Suppressor macrophage treated with lipopolysaccharide for 4 hours (primary cell): ENCODE measurements at regions not wholly inside any gene's neighbourhood (a gene's known extent, or its start where the extent isn't known, plus 50 kb on each side); places are given as distances from the start of the nearest gene placed in this dataset.
"Not testable (repeated sequence)": the region's sequence is repeated elsewhere in the genome, so short reads cannot be mapped to it uniquely, and the experiment has no call there.

ENCODE experiments used
- DNase-seq: peaks from one replicate; pipeline ENCODE4 v3.0.0-alpha.2; 2020

DNA sequence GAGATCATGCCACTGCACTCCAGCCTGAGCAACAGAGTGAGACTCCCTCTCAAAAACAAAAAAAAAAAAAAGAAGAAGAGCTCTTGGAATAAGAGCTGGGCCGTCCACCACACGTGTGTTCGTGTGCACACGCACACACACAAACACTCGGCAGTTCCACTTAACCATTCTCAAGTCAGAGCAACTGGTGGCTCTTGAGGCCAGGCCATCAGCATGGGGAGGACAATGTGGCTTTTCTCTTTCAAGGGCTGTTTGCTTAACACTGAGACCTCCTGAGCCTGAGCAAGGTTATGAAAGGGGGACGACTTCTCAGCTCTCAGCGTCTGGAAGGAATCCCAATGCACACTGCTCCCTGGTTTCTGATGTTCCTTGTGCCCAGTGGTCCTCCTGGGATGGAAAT lies 444.9 kb downstream of the SOX9 start:
- no peak for DNase-seq

DNA sequence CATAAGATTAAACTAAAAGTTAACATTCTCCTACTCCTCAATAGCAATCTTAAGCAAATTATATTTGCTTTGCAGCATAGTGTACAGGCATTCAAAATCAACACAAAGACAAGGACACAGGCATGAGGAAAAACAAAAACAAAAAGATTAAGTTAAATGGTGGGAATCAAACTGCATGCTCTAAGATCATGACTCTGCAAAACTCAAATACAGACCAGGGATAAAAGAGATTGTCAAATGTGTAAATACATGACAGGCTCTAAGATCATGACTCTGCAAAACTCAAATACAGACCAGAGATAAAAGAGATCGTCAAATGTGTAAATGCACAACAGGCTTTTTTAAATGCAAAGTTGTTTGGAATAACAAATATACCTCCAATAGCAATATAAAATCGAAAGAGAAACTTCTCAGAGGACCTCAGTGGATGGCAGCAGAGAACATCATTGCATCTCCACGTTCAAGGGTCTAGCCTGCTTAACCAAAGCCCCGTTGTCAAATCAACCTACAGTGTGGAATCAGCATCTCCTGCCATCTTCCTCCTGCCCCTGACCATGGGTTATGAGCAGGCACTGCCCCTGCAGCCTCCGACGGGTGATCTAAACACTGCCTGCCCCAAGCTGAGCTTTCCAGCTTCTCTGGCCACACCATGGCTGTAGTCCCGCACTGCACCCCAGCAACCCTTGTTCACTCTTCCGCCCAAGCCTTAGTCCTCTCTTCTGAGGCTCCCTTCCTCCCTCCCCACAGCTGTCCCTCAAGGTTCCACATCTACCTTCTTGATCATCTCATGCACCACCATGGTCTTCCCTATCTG lies 446.1 kb downstream of the SOX9 start:
- no peak for DNase-seq

DNA sequence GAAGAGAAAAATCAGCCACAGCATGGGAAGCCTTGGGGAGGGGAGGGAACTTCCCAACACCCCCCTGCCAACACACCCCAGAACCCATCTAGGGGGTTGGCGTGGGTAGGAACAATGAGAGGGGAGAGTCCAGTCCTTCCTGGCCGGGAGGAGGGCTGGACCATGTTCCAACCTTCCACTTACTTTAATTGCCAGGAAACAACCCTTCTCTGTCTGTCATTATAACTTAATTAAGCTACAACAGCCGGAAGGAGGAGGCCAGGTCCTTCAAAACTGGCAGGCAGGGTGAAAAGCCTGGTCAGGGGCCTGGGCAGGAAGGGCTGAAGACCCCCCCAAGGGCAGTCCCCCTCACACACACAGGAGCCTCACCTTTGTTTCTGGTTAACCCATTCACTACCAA lies 447.0 kb downstream of the SOX9 start:
- no peak for DNase-seq

DNA sequence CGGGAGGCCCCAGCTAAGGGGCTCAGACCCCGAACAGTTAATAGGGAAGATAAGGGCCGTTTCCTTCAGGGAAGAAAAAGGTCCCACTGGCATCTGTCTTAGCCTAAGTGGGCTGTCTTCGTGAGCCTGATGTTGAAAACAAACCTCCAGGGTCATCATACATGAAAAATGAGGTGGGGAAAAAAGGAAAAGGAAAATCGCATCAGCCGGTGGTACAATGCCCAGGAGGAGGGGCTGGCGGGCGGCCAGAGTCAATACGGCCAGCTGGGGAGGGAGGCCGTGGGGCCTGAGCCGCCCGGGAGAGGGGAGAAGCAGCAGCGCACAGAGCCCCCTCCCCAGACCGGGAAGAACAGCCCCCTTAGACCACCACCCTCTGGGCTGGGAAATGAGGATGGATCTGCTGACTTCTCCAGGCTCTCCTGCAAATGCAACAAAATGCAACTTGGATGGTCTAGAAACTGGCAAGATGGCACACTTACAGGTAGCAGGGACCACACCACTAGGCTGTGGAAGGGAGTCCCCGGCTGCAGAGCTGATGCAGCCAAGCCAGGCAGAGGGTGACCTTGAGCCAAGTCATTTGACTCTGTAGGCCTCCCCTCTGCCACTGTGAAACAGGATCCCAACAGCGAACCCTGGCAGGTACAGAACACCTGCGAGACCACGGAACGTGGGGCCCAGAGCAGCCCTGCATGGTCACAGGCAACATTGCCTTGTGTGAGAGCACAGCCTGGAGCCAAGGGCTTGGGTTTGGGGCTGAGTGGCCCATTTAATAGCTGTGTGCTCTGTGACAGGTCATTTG lies 448.5 kb downstream of the SOX9 start:
- DNase-seq, result no peak

DNA sequence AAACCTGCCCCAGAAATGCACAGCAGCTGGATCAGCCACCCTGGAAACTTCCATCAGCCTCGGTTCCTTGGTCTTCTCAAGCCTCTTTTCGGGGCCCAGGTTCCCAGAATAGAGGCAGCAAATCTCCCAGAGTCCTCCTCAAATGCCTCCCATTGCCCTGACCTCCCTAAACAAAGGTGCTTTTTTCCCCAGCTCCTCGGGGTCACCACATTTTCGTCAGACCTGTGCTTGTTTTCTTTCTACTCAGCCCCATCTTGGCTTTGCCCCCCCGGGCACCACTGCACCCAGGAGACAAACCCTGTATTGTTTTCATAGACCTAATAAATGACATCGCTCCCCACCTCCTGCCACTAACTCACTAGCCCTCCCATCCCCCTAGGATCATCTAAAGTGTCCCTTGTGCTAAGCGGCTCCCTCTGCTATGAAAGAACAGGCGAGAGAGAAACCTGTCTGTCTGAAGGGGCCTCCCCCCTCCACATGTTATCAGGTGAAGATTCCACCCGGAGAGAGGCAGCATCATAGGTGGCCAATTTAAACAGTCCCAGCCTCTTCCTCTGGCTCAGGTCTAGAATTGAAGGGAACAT lies 451.1 kb downstream of the SOX9 start:
- no peak for DNase-seq

DNA sequence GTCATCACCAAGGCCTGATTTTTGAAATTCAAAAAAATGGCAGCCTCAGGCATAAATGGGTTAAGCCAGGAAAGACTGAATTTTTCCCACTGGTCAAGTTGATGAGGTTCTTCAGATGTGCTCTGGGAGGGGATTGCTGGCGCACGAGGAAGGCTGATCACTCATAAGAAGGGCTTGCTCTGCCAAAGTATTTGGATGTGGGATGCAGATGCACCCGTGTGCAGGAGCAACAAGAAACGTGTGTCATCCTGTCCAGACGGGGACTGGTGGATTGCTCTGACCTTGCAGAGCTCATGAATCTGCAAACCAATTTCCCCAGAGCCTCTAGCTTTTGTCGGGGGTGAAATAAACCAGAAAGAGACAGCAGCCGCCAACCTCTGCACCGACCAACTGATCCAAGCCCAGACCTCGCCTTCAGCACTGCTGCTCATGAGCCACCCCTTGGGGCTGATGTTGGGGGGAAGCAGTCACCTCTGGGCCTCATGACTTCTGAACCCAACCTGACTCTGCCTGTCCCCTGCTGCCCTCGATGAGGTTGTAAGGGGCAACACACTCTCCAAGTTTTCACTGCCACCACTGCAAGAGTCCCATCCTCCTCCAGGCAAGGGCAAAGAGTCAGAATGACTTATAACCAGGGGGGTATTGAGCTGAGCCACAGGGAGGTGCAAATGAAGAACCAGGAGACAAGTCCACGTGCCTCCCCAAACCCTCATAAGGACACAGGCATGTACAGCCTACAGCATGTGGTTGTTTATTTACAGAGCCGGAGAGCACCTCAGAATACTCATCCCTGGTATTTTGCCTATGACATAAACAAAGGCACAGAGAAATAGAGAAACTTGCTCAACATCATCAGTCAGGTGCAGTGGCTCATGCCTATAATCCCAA lies 452.0 kb downstream of the SOX9 start:
- no peak for DNase-seq

DNA sequence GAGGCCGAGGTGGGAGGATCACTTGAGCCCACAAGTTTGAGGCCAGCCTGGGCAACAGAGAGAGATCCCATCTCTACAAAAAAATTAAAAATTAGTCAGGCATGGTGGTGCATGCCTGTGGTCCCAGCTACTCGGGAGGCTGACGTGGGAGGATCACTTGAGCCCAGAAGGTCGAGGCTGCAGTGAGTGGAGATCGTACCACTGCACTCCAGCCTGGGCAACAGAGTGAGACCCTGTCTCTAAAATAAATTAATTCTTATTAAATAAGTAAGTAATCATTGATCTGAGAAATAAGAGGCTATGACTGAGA lies 452.6 kb downstream of the SOX9 start:
- not testable (repeated sequence) for DNase-seq

DNA sequence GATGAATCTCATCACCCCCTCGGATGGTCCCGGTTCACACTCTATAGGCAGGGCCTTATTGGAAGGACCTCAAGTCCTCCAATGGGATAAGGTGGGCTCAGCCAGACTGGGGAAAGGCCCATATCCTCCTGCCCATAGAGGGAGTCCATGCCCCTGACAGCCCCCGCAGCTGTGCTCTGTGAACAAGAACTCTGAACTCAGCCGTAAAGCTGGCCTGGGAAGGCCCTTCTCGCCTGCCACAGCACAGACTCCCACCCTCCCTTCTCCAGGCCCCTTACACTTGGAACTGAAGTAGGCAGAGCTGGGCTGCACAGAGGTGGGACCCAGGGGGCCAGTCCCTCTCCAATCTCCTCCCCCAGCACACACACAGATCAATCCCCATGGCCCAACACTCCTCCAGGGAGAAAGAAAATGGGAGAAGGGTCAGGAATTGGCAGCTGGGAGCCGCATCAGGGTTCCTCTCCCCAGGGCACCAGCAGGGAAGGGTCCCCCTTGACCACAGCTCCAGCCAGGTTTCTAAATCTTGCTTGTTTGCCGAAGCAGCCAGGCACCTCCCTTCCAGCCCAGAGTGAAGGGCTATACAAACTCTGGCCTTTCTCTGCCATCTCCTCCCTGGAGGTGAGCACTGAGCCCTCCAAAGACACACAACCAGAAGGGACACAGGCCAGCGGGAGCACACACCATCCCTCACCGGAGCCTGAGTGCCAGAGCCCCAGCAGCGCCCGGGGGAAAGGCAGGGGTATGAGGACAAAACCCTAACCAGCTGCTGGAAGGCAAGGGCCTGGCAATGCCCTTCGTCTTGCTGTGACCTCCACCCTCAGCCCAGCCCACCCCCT lies 454.1 kb downstream of the SOX9 start:
- no peak for DNase-seq

DNA sequence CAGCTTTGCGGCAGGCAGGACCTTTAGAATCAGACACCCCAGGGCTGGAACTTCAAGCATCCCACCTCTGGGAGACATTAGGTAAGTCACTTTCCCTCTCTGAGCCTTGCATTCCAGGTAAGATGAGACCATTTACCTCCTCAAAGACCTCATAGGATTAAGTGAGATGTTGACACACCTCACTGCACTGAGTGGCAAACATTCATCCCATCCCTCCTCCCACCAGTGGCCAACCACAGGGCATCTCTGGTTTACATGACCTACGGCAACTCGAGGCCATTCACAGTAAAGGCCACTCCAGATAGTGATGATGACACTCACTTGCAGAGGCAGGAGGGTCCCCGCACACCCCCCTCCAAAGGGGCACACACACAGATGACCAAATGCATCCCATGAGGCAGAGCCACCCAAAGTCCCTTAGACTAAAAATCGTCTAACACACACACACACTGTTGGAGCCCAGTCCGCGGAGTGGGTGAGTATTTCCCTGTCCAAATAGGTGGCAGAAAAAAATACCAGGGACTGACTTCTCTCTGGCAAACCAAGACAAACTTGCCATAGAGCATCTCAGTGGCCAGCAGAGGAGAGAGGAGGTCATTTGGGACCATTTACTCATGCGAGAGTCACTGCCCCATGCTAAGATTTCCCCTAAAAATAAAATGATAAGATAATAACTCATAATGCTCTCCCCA lies 454.9 kb downstream of the SOX9 start:
- no peak for DNase-seq

DNA sequence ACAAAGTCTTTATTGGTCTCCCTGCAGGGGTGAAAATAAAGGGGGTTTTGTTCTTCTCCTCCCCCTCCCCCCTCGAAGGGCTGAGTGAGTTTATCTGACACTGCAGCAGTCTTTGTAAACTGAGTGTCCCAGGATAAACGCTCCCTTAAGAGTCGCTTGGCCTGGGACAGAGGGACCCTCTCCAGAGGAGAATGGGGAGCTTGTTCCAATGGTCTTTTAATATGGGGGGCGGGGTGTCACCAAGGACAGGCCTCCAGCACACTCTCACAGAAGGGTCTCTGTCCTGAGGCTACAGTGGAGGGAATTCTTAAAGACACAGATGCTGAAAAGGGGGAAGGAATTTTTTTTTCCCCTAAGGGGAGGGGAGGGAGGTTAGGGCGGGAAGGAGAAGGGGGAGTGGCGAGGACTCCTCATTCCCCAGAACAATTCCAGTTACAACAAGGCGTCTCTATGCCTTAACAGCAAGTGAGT lies 455.5 kb downstream of the SOX9 start:
- DNase-seq, result no peak

DNA sequence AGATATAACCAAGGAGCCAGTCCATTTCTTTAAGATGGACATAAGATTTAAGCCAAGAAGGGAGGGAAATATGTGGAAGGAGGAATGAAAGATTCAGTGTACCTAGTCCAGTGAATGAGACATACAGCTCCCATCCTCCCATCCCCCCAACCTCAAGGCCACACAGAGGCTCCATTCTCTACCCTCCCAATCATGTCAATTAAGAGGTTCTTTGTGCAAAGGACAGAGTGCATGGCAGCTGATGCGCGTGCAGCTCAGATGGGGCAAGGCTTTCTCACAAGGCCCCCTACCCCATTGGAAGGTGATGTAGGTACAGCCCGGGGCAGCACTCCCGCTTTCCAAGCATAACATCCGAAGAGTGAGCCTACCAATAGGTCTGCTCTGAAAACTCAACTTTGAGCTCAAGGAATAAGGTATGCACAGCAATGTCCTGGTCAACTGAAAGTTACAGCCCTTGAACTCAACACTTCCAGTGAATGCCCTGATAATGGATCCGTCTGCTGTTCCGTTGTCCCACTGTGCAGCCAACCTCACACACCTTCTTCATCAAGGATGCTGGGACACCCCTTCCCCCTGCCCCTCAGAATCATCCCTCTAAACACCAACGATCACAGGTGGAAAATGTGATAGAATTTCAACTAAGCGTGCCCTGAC lies 458.1 kb downstream of the SOX9 start:
- no peak for DNase-seq

DNA sequence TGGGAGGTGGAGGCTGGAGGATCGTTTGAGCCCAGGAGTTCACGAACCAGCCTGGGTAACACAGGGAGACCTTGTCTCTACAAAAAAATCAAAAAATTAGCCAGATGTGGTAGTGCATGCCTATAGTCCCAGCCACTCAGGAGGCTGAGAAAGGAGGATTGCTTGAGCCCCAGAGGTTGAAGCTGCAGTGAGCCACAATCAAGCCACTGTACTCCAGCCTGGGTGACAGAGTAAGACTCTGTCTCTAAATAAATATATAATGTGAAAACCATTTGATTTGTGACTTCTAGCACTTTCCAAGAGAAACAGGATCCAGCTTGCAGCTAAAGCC lies 459.1 kb downstream of the SOX9 start:
- DNase-seq, result no peak

DNA sequence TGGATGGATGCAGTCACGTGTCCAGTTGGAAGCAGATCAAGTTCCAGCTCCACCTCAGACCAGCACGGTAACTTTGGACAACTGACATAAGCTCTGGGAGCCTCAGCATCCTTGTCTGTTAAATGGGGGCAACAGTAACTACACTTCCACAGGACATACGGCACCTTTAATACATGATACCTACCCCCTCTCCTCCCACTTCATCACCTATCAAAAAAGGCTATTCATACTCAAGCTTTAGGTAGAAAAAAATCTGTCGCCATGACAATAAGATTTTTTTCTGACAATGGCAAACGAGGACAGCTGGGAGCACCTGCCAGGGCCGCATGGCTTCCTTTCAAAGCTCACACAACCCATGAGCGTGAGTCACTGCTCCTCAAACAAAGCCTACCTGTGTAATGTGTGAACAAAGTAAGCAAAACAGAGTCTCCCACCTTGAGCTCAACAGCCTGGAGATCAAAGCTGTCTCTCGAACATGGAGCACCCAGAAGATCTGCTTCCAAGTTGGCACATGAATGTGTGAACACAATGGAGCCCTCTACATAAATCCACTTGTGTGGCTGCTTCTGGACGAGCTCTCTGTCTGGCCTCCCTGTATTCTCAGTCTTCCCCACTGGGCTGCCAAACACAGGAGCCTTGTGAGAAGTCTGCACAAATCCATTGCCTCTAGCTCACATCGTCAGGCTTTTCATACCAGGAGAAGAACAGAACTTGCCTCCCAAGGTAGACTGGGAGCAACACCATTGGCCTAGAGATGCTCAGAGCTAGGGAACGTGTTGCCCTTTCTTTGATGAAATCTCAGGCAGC lies 459.7 kb downstream of the SOX9 start:
- DNase-seq, result no peak

DNA sequence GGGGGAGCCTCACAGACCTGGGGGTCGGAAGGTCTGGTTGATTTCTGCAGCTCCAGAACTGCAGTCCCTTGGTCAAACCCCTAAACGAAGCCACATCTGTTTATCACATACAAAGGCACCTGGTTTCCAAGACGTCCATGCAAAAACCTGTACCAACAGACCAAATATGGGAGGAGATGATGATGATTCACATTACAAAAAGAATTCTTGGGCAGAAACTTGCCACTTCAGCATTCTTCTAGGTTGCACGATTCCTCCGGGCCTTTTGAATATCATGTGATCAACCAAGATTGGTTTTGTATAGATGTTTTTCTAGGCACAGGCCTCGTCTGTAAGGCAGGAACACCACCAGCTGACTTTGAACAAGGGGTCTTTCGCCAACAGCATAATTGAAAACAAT lies 466.3 kb downstream of the SOX9 start:
- DNase-seq, result no peak

DNA sequence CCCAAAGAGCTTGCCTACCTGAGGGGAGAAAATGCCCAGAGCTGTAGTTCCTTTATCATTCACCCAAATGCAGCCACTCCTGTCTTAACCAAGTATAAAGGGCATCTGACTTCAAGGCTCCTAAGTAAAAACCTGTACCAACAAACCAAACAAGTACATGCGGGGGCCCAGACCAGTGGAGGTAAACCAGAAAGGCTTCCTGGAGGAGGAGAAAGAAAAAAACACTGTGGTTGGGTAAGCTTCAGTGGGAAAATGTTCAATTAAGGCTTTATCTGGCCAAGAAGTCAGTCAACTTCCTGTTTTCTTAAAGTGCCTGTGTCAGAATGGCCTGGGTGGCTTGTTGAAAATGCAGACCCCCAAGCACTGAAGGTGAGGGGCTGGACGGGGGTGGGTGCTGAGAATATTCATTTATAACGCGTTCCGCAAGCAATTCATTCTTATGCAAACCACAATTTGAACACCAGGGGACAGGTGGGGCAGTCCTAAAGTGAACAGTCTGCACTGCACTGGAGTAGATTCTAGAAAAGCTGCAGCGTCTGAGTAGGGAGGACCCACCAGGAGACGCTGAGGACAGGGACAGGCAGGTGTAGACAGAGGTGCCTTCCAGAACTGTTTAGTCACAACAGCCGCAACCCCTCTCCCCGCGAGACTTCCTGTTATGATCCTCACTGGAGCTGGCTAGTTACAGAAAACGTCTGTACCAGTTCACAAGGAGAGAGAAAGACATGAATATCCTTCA lies 467.1 kb downstream of the SOX9 start:
- DNase-seq, result no peak

DNA sequence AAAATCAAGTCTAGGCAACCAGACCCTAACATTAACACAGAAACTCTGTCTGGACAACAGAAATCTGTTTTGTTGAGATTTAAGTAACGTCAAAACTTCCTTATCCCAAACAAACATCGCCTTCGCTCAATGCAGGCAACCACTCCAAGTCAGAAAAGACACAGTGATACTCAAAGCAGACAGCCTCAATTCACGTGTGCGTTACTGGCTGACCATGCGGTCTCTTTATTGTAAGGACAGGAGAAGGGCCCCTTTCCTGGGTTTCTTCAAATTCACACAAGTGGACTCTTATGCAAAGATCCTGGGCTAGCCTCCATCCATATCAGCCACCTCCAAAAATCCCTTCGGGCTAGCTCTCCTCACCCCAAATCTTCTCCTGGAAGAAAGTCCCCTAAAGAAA lies 467.7 kb downstream of the SOX9 start:
- DNase-seq, result no peak

DNA sequence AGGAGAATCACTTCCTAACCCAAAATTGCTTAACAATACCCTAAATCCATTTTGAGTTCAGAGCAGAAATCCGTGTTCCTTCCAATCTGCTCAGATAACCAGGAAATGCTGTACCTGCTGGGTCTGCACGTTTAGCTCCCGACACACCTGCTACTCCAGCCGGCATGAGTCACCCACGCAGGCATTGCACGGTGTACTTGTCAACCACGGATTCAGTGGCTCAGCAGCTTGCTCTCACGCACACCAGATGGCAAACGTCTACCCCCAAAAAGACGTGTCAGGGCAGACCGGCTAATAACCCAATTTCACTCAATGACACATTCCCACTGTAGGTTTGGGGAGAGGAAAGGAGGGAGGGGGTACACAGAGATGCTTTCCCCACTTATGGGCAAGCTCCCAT lies 468.1 kb downstream of the SOX9 start:
- no peak for DNase-seq

DNA sequence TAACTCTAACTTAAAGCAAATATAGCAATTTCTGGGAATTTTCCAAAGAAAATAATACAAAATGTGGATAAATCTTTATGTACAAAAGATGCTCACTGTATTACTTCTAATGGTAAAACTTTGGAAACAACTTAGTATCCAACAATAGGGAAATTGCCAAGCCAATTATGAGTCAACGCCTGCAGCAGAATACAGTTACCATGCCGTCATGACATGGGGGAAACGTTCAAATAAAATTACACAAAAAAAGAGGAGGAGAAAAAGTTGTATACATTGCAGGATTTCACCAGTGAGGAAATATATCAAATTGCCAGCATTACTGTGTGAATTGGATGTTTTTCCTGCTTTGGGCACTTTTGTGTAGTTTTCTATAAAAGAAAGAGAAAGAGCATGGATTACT lies 469.6 kb downstream of the SOX9 start:
- DNase-seq, result no peak

DNA sequence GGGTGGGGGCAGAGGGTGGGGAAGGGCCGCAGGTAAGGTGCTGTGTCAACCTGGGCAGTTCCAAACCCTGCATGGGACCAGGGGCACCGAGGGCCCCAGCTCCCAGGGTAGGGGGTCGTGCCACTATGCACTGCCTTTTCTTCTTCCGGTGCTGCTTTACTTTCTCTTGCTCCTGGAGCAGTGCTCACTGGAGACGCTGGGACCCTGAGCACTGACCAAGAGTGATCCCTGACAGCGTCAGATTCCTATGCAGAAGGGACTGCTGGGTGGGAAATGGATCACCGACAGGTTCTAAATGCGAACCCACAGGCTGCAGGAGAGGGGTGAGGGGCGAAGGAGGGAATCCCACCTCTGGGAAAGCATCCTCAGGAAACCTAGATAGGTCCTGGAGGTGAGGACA lies 470.1 kb downstream of the SOX9 start:
- no peak for DNase-seq
